OCI-LY7 (cell line): ENCODE measurements at regions not wholly inside any gene's neighbourhood (a gene's known extent, or its start where the extent isn't known, plus 50 kb on each side); places are given as distances from the start of the nearest gene placed in this dataset.

Source experiments
- BruUV-seq: library from RNA; stranded (reverse); fragments of 400-500 nt; replicated peaks from 2 replicates; lab custom pipeline; 2021; lab: Mats Ljungman, UMichigan
- CTCF ChIA-PET: fragments of 300-600 bp; sonication (Branson Sonifier 250); formaldehyde crosslinking; loops from one replicate; lab custom pipeline; 2022; ENCODE audit warnings: antibody characterized with exemption; ENCODE audit not compliant: unreplicated experiment; lab: Charles Lee
- POLR2A ChIA-PET: fragments of 300-600 bp; sonication (Branson Sonifier 250); formaldehyde crosslinking; loops from one replicate; lab custom pipeline; 2022; ENCODE audit warnings: antibody characterized with exemption; lab: Charles Lee
- DNase-seq: peaks from one replicate; pipeline ENCODE4 v3.0.0-alpha.2; 2015; ENCODE audit warnings: low spot score
- H2AFZ ChIP-seq: fragments of 200-600 bp; sonication (generic), shearing (Covaris generic); 2 replicates; pipeline ENCODE4 v1.6.1; 2014; ENCODE audit warnings: mild to moderate bottlenecking, antibody characterized with exemption, low read length, moderate library complexity
- H3K27ac ChIP-seq: fragments of 200-600 bp; sonication (generic); 2 replicates; pipeline ENCODE4 v1.5.1; 2014; ENCODE audit warnings: mixed run types, low read depth, mild to moderate bottlenecking, moderate library complexity, low read length, inconsistent platforms; ENCODE audit not compliant: poor library complexity, severe bottlenecking
- H3K36me3 ChIP-seq: fragments of 200-600 bp; sonication (generic); 2 replicates; pipeline ENCODE4 v1.6.1; 2014; ENCODE audit warnings: mild to moderate bottlenecking, antibody characterized with exemption, low read length, moderate library complexity, mixed read lengths; ENCODE audit not compliant: insufficient read depth
- H3K4me1 ChIP-seq: fragments of 200-600 bp; sonication (generic); 2 replicates; pipeline ENCODE4 v1.5.1; 2014; ENCODE audit warnings: mild to moderate bottlenecking, low read length; ENCODE audit not compliant: insufficient read depth, poor library complexity, severe bottlenecking
- H3K4me2 ChIP-seq: fragments of 200-600 bp; sonication (generic); 2 replicates; pipeline ENCODE4 v1.6.1; 2014; ENCODE audit warnings: mild to moderate bottlenecking, low read length
- H3K4me3 ChIP-seq: fragments of 200-600 bp; sonication (generic); 2 replicates; pipeline ENCODE4 v1.5.1; 2014; ENCODE audit warnings: mild to moderate bottlenecking, low read depth, low read length; ENCODE audit not compliant: poor library complexity, severe bottlenecking
- H3K79me2 ChIP-seq: fragments of 200-600 bp; sonication (generic); 2 replicates; pipeline ENCODE4 v1.6.1; 2016; ENCODE audit warnings: low read depth, mild to moderate bottlenecking, low read length, moderate library complexity, mixed read lengths; ENCODE audit not compliant: insufficient read depth
- H3K9me2 ChIP-seq: fragments of 200-600 bp; sonication (generic); 2 replicates; pipeline ENCODE4 v1.6.1; 2016; ENCODE audit warnings: mild to moderate bottlenecking, low read length, mixed read lengths; ENCODE audit not compliant: insufficient read depth
- H3K9me3 ChIP-seq: fragments of 200-600 bp; sonication (generic); 2 replicates; pipeline ENCODE4 v1.6.1; 2014; ENCODE audit warnings: mild to moderate bottlenecking, mixed run types, low read length, mixed read lengths
- H4K20me1 ChIP-seq: fragments of 200-600 bp; sonication (generic); 2 replicates; pipeline ENCODE4 v1.6.1; 2014; ENCODE audit warnings: mild to moderate bottlenecking, antibody characterized with exemption, low read length, moderate library complexity, mixed read lengths; ENCODE audit not compliant: insufficient read depth
- EZH2phosphoT487 ChIP-seq: fragments of 200-600 bp; sonication (generic); IDR thresholded peaks from 2 replicates; pipeline ENCODE4 v1.6.1; 2018; ENCODE audit warnings: low read depth, borderline replicate concordance, mild to moderate bottlenecking, mixed run types, antibody characterized with exemption, low read length, moderate library complexity, mixed read lengths
- intact Hi-C: fragments of 100-400 bp; cut with micrococcal nuclease; formaldehyde crosslinking; loops from one replicate; pipeline ENCODE4 v1.10.0; 2022; ENCODE audit not compliant: unreplicated experiment
- TF ChIP-seq, protein P1 (sequence below): fragments of 200-600 bp; sonication (generic); conservative IDR thresholded peaks from 2 replicates; pipeline ENCODE4 v1.5.1; 2014; ENCODE audit warnings: mild to moderate bottlenecking, antibody characterized with exemption, low read length, moderate library complexity, mixed read lengths

DNA sequence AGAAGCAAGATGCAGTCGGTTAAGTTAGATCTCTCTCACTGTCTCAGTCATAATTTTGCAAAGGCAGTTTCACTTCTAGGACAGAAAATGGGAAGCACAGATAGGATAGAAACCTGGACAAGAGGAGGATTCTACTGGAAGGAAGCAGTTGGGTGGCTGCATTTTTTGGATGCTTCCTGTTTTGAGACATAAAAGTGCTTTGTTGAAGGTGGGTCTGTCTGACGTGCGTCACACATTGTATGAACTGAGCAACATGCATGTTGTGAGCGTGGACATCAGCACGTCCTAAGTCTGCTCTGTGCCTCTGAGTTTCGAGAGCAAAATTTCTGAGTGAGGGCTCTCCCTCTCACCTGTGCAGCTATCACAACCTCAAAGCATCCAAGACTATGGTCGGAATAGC lies 68.7 kb upstream of the SNX9 start:
- ChIA-PET CTCF (no interaction called here), POLR2A (interaction anchor here (0.9 to 1.0 kb wide), 2 partner anchors 42 to 193 kb away, joined by 3 to 4 read pairs; no protein-coding TSS in a partner anchor)
- H2AFZ ChIP-seq = no peak overlapping the region
- intact Hi-C loops = no loop called here
- TF ChIP-seq, protein P1, sequence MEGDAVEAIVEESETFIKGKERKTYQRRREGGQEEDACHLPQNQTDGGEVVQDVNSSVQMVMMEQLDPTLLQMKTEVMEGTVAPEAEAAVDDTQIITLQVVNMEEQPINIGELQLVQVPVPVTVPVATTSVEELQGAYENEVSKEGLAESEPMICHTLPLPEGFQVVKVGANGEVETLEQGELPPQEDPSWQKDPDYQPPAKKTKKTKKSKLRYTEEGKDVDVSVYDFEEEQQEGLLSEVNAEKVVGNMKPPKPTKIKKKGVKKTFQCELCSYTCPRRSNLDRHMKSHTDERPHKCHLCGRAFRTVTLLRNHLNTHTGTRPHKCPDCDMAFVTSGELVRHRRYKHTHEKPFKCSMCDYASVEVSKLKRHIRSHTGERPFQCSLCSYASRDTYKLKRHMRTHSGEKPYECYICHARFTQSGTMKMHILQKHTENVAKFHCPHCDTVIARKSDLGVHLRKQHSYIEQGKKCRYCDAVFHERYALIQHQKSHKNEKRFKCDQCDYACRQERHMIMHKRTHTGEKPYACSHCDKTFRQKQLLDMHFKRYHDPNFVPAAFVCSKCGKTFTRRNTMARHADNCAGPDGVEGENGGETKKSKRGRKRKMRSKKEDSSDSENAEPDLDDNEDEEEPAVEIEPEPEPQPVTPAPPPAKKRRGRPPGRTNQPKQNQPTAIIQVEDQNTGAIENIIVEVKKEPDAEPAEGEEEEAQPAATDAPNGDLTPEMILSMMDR = no peak
- TF ChIP-seq EZH2phosphoT487 = no peak
- no peaks in the 10 kb centered on the region for H4K20me1 ChIP-seq
- BruUV-seq = no TSS peak
- H3K4me2 ChIP-seq = no peak overlapping the region
- no peaks in the 10 kb centered on the region; the same call in 1 of the 2 replicates for H3K9me3 ChIP-seq
- H3K4me3 ChIP-seq = no peak overlapping the region
- no peaks in the 10 kb centered on the region for H3K4me1 ChIP-seq
- no peak for DNase-seq
- no peaks in the 10 kb centered on the region for H3K9me2 ChIP-seq
- H3K79me2 ChIP-seq = no peaks in the 10 kb centered on the region
- H3K36me3 ChIP-seq = no peaks in the 10 kb centered on the region
- H3K27ac ChIP-seq = no peak overlapping the region

DNA sequence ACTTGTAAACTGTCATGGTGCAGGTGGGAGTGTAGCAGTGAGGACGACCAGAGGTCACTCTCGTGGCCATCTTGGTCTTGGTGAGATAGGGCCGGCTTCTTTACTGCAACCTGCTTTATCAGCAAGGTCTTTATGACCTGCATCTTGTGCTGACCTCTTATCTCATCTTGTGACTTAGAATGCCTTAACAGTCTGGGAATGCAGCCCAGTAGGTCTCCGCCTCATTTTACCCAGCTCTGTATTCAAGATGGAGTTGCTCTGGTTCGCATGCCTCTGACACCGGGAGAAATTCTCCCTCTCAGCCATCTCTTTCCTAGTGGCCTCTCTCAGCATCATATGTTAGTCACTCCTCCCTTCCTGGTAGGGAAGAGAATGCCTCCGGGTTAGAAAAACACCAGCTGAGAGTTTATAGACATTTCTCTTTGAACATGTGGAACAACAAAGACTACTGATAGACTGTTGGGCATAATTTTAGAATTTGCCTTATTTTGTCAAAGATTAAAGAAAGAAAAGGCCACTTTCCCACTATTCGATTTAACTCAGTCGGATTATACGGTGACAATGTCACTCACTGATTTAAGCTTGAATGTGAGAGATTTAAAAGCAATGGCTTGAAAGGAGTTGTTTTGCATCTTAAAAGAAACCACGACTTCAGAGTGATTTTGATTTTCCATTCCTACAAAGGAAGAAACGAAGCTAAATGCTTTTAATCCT lies 67.9 kb upstream of the SNX9 start:
- TF ChIP-seq, protein P1 = no peak
- TF ChIP-seq EZH2phosphoT487 = no peak
- H3K27ac ChIP-seq = no peak overlapping the region
- DNase-seq = no peak
- H3K4me1 ChIP-seq = no peaks in the 10 kb centered on the region
- H3K9me2 ChIP-seq = no peaks in the 10 kb centered on the region
- H4K20me1 ChIP-seq = no peaks in the 10 kb centered on the region
- H3K4me2 ChIP-seq = no peak overlapping the region
- H3K9me3 ChIP-seq = no peaks in the 10 kb centered on the region; the same call in 1 of the 2 replicates
- H2AFZ ChIP-seq = no peak overlapping the region
- BruUV-seq = no TSS peak
- CTCF ChIA-PET = no interaction called here
- H3K79me2 ChIP-seq = no peaks in the 10 kb centered on the region
- intact Hi-C loops = loop anchor here (5.0 kb wide), 1 partner anchor 317 kb away; no protein-coding TSS in a partner anchor
- no peak overlapping the region for H3K4me3 ChIP-seq
- H3K36me3 ChIP-seq = no peaks in the 10 kb centered on the region
- POLR2A ChIA-PET = no interaction called here

DNA sequence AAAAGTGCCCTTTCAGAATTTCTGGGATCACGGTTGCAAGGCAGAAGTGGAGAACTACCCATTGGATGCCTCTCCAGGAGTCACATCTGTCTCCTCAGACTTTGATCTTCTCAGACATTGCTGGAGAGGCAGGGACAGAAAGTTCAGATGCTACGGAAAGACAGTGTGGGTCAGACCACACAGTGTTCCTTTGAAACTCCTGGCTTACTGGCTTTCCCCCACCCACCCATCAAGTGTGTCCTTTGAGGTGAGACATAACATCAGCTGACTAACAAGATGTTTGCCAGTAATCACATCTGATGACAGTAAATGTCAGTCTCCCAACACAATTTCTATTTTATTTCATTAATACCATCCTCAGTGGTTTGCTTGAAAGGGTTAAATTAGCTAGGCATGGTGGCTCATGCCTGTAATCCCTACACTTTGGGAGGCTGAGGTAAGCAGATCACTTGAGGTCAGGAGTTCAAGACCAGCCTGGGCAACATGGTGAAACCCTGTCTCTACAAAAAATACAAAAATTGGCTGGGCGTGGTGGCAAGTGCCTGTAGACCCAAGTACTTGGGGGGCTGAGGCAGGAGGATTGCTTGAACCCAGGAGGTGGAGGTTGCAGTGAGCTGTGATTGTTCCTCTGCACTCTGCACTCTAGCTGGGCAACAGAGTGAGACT lies 67.2 kb upstream of the SNX9 start:
- Histone ChIP-seq H3K9me3 (no peaks in the 10 kb centered on the region), H3K79me2 (no peaks in the 10 kb centered on the region), H4K20me1 (no peaks in the 10 kb centered on the region), H3K4me3 (no peak overlapping the region), H3K4me2 (no peak overlapping the region), H3K36me3 (no peaks in the 10 kb centered on the region), H3K9me2 (no peaks in the 10 kb centered on the region), H3K4me1 (no peaks in the 10 kb centered on the region), H3K27ac (no peak overlapping the region), H2AFZ (no peak overlapping the region)
- POLR2A ChIA-PET = no interaction called here
- TF ChIP-seq EZH2phosphoT487 = no peak
- TF ChIP-seq, protein P1 = no peak
- CTCF ChIA-PET = no interaction called here
- no peak for DNase-seq
- intact Hi-C loops = loop anchor here (1.0 to 5.0 kb wide), 3 partner anchors 117 to 316 kb away; no protein-coding TSS in a partner anchor
- no TSS peak for BruUV-seq
